Left hindlimb (tissue), 1 donor: ENCODE measurements at regions not wholly inside any gene's neighbourhood (a gene's known extent, or its start where the extent isn't known, plus 50 kb on each side); places are given as distances from the start of the nearest gene placed in this dataset.

ENCODE experiments used
- DNase-seq: peaks from one replicate; pipeline ENCODE4 v3.0.0-alpha.2; 2018

- DNase-seq: no peak
These were observed 50.5 kb upstream of the PRDM1 start for GRCh38 chr6:106035655-106036054.

DNA sequence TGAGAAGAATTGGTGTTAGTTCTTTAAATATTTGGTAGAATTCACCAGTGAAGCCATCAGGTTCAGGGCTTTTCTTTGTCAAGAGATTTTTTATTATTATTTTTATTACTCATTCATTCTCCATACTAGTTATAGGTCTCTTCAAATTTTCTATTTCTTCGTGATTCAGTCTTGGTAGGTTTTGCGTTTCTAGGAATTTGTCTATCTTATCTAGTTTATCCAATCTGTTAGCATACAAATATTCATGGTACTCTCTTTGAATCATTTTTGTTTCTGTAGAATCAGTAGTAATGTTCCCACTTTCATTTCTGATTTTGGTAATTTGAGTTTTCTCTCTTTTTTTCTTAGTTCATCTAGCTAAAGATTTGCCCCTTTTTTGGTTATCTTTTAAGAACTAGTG lies 52.3 kb upstream of the PRDM1 start:
- no peak for DNase-seq

- no peak for DNase-seq
These were observed 58.4 kb upstream of the PRDM1 start for GRCh38 chr6:106027758-106028157.

- no peak for DNase-seq
These were observed 59.1 kb upstream of the PRDM1 start for GRCh38 chr6:106026748-106027715.

- no peak for DNase-seq
These were observed 60.5 kb upstream of the PRDM1 start for GRCh38 chr6:106025655-106026054.

DNA sequence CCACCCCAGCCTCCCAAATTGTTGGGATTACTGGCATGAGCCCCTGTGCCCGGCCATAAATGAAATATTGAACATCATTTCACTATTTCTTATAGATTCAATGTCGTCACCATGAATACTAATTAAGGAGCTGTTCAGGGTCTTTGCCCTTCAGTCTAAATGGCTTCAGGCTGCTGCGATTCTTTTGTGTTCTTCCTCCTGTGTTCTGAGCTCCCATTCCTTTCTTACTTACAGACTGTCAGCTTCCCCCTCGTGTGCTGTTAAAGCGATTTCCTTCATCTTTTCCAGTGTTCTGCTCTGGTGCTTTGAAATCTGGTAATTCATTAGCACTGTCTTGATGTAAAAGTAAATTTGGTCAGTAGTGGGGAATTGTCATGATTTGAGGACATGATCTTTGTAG lies 63.3 kb upstream of the PRDM1 start:
- DNase-seq: no peak

- DNase-seq: no peak
These were observed 68.7 kb upstream of the PRDM1 start for GRCh38 chr6:106017454-106017853.

GRCh38 chr6:106014955-106015354 lies 71.2 kb upstream of the PRDM1 start:
- no peak for DNase-seq

GRCh38 chr6:106011476-106011875 lies 74.7 kb upstream of the PRDM1 start:
- no peak for DNase-seq

- DNase-seq: no peak
These were observed 80.2 kb upstream of the PRDM1 start for GRCh38 chr6:106005954-106006353.

GRCh38 chr6:106005013-106005412 lies 81.1 kb upstream of the PRDM1 start:
- no peak for DNase-seq

DNA sequence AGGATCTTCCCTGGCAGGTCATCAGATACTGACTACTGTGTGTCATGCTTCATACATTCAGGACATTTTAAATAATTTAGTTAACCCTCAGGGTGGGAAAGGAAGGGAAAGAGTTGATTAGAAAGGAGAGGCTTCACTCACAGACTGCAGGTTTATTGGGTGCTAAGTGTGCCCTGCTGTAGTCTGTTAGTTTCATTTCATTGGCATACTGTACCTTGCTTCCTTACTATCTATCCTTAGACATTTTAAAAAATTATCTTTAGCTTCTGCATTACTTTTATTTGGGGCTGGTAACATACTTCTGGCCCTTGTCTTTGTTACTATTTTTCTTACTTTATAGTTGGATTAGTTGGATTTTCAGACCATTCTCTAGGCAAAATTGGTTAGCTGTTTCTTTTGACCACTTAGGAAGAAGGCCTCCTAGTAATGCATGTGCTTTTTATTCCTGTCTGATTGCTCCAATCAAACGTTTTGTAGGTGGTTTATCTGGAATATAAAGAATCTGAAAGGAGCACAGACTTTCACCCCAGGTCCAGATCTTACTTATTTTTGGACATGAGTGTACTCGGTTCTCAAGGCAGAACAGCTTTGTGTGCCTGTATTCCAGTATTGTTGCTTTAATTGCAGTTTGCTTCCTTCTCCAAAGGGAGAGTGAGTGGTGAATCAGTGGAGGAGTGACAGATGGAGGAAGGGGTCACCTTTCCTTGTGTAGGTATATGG lies 82.7 kb upstream of the PRDM1 start:
- DNase-seq: no peak

- no peak for DNase-seq
These were observed 84.1 kb upstream of the PRDM1 start for GRCh38 chr6:106002005-106002404.

DNA sequence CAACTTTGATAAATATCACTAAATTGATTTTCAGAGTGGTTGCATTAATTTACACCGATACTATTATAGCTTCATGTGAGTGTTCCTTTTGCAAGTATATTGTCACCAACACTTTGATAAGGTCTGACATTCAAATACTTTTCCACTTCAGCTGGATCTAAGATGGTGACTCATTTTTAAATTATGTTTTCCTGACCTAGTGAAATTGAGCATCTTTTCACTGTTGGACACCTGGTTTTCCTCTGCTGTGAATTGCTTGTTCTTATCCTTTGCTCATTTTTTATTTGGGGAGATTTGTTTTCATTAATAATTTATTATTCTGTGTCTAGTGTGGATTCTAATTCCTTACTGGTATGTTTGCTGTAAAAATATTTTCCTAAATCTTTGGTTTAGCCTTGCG lies 85.2 kb upstream of the PRDM1 start:
- no peak for DNase-seq

DNA sequence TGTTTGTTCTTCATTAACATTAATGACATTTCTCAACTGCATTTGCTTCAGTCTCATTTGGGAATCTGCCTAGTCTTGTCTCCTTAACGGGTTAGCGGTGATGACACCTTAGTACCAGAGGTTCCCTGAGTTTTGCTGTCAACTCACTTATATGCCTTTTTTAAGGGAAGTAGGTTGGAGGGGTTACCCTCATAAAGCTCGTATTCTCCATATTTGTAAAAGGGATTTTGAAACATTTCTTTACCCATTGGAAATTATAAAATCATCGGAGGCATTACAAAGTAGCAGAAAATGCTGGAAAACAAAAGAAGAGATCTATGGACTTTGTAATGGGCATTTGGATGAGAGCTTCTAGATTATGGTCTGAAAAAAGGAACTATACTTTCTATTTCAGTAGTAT lies 88.7 kb upstream of the PRDM1 start:
- no peak for DNase-seq

DNA sequence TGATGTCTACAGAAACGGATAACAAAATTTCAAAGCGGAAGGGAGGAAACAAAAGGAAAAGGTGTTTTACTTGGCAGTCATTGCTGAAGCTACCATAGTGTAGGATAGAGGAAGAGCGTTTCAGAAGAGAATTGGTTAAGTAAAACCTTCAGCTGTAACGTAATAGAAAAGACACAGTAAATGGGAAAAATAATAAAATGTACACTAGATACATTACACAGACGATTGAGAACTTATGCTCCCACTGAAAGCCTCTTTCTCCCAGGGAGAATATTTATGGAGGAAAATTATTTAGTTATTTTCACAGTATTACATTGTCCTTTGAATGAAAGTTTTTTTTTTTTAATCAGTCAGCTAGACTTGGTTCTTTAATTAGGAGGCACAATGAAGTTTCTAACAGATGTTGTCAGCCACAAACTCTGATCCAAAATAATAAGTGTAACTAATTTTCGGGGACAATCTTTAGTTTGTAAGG lies 90.7 kb upstream of the PRDM1 start:
- no peak for DNase-seq

- DNase-seq: peak; percentile 68
These were observed 91.3 kb upstream of the PRDM1 start for GRCh38 chr6:105994591-105995390.

DNA sequence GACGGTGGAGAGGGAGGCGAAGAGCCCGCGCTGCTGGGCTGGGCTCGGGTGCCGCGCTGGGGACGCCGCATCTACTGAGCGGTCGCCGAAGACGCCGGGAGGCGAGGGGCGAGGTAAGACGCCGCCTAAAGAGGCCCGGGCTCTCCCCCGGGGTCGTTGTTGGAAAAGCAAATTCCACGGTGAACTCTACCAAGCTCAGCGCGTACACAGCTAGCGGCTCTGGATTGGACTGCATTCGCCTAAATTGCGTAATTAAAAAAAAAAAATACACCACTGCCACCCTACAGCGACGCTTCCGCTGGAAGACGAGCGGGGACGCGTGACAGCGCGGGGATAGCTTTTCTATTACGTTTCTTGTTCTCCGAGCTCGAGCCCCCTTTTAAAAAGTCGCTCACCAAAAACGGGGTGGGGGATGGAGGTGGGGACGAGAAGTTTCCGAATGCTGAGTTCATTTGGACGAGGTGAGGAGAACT lies 92.0 kb upstream of the PRDM1 start:
- no peak for DNase-seq

- DNase-seq: no peak
These were observed 92.6 kb upstream of the PRDM1 start for GRCh38 chr6:105993341-105994117.

DNA sequence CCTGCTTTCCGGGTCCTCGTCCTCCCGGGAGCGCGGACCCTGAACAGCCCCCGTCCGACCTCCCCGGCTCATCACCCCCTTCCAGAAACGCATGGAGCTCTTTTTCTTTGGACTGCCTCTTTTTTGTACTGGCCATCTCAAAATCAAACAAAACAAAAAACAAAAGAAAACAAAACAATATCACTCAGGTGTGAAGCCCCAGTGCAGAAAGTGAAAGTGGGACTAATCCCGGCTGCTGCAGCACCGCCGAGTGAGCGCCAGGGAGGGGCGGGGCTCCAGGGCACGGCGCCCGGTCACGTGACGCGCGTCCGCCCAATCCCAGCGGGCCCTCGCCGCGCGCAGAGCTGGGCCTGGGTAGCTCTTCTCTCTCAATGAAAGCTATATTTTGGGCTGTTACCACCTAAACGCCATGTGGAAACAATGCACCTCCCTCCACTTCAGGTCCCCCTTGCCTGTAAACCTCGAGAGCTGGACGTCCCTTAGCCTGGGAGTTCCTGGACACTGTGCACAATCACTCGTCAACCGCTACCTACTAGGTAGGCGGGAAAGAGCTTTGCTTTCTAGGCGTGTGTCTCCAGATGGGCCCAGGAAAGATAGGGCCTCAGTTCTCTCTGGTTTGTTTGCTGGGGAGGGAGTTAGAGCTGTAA lies 93.7 kb upstream of the PRDM1 start:
- peak; percentile 82 for DNase-seq

- no peak for DNase-seq
These were observed 94.4 kb upstream of the PRDM1 start for GRCh38 chr6:105991561-105992314.
